MM.1S (cell line): ENCODE measurements at regions not wholly inside any gene's neighbourhood (a gene's known extent, or its start where the extent isn't known, plus 50 kb on each side); places are given as distances from the start of the nearest gene placed in this dataset.

ENCODE experiments used
- EZH2 ChIP-seq: fragments of 300-600 bp; sonication (generic); optimal IDR thresholded peaks from 2 replicates; pipeline ENCODE3; 2017; ENCODE audit warnings: low read depth, mild to moderate bottlenecking, antibody characterized with exemption, low read length, mixed read lengths
- TF ChIP-seq, protein P1 (sequence below): fragments of 300-600 bp; sonication (generic); IDR thresholded peaks from 2 replicates; pipeline ENCODE4 v1.5.1; 2016; ENCODE audit warnings: antibody characterized with exemption, low read length, mixed read lengths

- TF ChIP-seq, protein P1, sequence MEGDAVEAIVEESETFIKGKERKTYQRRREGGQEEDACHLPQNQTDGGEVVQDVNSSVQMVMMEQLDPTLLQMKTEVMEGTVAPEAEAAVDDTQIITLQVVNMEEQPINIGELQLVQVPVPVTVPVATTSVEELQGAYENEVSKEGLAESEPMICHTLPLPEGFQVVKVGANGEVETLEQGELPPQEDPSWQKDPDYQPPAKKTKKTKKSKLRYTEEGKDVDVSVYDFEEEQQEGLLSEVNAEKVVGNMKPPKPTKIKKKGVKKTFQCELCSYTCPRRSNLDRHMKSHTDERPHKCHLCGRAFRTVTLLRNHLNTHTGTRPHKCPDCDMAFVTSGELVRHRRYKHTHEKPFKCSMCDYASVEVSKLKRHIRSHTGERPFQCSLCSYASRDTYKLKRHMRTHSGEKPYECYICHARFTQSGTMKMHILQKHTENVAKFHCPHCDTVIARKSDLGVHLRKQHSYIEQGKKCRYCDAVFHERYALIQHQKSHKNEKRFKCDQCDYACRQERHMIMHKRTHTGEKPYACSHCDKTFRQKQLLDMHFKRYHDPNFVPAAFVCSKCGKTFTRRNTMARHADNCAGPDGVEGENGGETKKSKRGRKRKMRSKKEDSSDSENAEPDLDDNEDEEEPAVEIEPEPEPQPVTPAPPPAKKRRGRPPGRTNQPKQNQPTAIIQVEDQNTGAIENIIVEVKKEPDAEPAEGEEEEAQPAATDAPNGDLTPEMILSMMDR: no peak
- TF ChIP-seq EZH2: no peak
These were observed 73.9 kb upstream of the CAPRIN2 start for GRCh38 chr12:30828686-30829085.
